LNCaP clone FGC (cell line): ENCODE measurements at regions not wholly inside any gene's neighbourhood (a gene's known extent, or its start where the extent isn't known, plus 50 kb on each side); places are given as distances from the start of the nearest gene placed in this dataset.

ENCODE experiments used
- DNase-seq: peaks from one replicate; pipeline ENCODE4 v3.0.0-alpha.2; 2011; ENCODE audit warnings: low read depth
- H3K4me3 ChIP-seq: 2 replicates; pipeline ENCODE4 v1.5.1; 2011; ENCODE audit warnings: mild to moderate bottlenecking, low read depth, low read length, control low read depth
- TF ChIP-seq, protein P1 (sequence below): IDR thresholded peaks from 2 replicates; pipeline ENCODE4 v1.5.1; 2012; ENCODE audit warnings: mild to moderate bottlenecking; ENCODE audit not compliant: control insufficient read depth, insufficient read depth; ENCODE audit errors: extremely low read depth

DNA sequence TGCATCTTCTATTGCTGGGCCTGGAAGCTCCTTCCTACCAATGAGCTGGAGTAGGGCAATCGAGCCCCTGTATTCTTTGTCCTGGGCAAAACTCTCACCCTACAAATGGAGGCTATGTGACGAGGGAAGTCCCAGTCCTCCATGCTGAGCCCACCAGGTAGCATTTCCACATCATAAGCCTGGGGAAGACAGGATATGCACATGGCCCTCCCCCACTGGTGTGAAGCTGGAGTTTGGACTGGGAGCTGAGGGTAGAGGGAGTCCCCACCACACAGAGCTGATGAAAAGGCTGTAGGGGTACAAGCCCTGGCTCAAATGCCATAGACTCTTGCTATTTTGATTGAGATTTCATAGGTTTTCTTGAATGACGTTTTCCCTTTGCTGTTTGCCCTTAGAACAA lies 99.5 kb upstream of the FOXC1 start:
- TF ChIP-seq, protein P1, sequence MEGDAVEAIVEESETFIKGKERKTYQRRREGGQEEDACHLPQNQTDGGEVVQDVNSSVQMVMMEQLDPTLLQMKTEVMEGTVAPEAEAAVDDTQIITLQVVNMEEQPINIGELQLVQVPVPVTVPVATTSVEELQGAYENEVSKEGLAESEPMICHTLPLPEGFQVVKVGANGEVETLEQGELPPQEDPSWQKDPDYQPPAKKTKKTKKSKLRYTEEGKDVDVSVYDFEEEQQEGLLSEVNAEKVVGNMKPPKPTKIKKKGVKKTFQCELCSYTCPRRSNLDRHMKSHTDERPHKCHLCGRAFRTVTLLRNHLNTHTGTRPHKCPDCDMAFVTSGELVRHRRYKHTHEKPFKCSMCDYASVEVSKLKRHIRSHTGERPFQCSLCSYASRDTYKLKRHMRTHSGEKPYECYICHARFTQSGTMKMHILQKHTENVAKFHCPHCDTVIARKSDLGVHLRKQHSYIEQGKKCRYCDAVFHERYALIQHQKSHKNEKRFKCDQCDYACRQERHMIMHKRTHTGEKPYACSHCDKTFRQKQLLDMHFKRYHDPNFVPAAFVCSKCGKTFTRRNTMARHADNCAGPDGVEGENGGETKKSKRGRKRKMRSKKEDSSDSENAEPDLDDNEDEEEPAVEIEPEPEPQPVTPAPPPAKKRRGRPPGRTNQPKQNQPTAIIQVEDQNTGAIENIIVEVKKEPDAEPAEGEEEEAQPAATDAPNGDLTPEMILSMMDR: no peak
- no peak for DNase-seq

DNA sequence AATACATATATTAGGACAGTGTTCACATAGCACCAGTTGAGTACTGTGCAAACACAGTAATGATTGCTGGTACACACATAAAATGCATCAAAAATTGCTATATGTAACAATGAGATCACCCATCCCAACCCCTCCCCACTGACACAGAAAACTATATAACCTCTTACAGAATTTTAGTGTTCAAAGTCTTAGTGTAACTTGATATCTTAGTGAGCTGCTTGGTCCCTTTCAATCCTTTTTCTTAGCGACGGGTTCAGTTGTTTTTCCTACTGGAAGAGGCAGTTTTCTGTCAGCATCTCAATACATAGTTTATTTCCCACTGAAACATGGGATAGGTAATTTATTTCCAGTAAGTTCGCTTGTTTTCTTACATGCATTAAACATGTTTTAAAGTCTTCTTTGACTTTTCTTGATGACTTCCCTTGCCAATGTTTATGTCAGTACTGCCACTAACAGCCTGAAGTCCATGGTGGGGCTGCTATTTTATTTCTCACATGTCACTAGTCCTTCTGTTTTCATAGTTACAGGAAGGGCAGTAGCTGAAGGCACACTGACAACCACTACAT lies 96.4 kb upstream of the FOXC1 start:
- TF ChIP-seq, protein P1: no peak
- no peak overlapping the region for H3K4me3 ChIP-seq
- no peak for DNase-seq

More for the DNA sequence above, 99.5 kb upstream of the FOXC1 start:
- H3K4me3 ChIP-seq: no peak overlapping the region

DNA sequence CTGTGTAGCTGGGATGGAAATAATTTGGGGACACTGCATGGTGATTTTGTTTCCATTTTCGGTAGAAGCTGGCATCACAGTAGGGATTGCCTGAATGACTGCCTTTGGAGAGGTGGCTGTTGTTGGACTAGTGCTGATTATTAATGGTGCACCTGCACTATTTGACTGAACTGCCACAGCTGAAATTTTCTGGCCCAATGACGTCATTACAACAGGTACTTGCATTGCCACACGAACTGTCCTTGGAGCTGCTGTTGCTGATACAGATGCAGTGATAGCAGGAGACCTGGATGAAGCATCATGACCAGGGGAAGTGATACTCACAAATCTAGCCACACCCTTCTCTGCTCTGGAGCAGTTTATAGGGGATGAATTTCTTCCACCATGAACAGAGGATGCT lies 95.6 kb upstream of the FOXC1 start:
- DNase-seq: no peak
- no peak overlapping the region for H3K4me3 ChIP-seq
- TF ChIP-seq, protein P1: no peak

DNA sequence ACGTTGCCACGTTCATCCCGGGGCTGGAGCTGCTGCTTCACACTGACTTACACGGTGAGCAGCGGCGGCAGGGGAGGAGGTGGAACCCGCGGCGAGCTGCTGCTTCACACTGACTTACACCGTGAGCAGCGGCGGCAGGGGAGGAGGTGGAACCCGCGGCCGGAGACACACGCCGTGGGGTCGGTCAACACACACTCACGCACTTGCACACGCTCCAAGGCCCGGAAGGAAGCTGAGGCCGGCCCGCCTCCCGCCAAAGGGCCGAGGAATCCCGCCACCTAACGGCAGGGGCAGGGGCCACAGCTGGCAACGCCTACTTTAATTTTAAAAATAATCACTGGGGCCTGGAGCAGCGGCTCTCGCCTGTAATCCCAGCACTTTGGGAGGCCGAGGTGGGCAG lies 94.4 kb upstream of the FOXC1 start:
- TF ChIP-seq, protein P1: peak; percentile 19; the same call in 1 of the 2 replicates
- DNase-seq: no peak
- H3K4me3 ChIP-seq: no peak overlapping the region

DNA sequence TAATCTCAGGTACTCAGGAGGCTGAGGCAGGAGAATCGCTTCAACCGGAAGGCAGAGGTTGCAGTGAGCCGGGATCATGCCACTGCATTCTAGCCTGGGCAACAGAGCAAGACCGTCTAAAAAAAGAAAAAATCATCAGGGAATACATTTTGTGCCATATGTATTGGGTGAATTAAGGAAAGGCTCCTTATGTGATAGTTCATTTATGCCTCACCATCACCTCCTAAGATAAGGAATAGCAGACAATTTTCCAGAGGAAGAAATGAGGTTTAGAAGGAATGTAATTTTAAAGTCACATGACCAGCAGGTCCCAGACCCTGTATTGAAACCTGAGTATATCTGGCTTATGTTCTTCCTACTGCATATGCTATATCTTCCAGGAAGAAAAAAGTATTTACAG lies 93.9 kb upstream of the FOXC1 start:
- no peak for DNase-seq
- TF ChIP-seq, protein P1: no peak
- H3K4me3 ChIP-seq: no peak overlapping the region

DNA sequence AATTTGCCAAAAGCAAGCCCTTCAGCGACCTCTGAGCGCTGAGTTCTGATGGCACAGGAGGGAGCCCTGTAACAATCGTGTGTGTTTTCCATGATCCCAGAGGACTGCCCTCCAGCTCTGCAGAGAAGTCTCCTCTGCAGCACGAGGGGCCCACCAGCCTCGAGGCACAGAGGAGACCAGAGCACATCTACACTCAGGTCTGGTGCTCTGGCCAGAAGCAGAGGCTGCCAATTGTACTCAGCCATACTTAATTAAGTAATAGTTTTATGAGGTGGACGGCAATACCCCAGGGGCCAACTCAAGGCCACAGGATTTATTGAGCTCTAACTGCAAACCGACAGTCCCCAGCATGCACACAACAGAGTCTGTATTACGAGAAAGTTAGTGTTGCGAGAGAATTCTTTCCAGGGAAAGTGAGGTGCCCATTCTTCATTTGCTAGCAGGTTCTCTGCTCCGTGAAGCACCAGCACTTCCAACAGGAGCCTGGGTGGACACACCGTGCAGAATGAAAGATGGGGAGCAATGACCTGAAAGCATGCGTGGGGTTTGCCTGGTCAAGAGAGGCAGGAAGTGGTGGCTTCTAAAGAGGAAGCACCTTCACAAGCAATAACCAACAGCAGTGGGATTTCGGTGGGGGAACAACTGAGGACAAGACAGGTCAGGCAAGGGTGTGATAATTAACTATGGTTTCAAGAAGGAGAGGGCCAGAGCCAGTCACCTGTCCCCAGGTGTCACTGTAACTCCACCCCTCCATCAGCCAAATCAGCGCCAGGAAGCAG lies 92.8 kb upstream of the FOXC1 start:
- TF ChIP-seq, protein P1: no peak
- H3K4me3 ChIP-seq: no peak overlapping the region
- no peak for DNase-seq

DNA sequence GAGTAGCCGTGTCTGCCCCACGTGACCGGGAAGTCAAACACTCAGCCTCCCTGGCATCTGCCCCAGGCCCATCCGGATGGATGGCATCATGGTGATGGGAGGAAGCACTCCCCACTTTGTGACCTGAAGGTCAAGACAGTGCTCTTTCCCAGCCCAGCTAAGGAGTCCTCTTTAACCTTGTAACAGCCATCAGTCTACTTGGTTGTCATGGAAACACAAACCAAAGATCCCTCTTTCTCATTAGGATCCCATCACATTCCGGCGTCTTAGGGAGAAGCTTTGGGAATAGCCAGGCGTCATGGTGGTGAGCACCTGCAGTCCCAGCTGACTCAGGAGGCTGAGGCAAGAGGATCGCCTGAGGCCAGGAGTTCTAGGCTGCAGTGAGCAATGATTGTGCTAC lies 90.9 kb upstream of the FOXC1 start:
- TF ChIP-seq, protein P1: no peak

More for the DNA sequence above, 90.9 kb upstream of the FOXC1 start:
- no peak for DNase-seq
- no peak overlapping the region for H3K4me3 ChIP-seq
